ENCODE measurements at regions not wholly inside any gene's neighbourhood (a gene's known extent, or its start where the extent isn't known, plus 50 kb on each side); places are given as distances from the start of the nearest gene placed in this dataset.

- TF ChIP-seq POLR2AphosphoS5 (IDR thresholded peaks at IDR 0.05) (no peak), POLR2A (IDR thresholded peaks at IDR 0.05) (no peak), CTCF (IDR thresholded peaks at IDR 0.05) (no peak), EP300 (IDR thresholded peaks at IDR 0.05) (no peak)
- no peaks in the 10 kb centered on the region for H3K27me3 ChIP-seq
- WGBS: 48% methylated on average over 8 of the region's 8 CpGs
- H3K36me3 ChIP-seq: no peaks in the 10 kb centered on the region
- H3K27ac ChIP-seq: no peak overlapping the region
- no peaks in the 10 kb centered on the region for H3K9me3 ChIP-seq
- H3K4me1 ChIP-seq: peaks cover 30% of the 10 kb centered on the region
- no peak for DNase-seq (ENCODE audit: low spot score in 2 of 2)
- no peak overlapping the region for H3K4me3 ChIP-seq
Observed at GRCh38 chr1:67572594-67573221, 112.3 kb upstream of the GADD45A start.

GRCh38 chr1:67573311-67573872 is 111.6 kb upstream of the GADD45A start:
- Histone ChIP-seq H3K9me3 (no peaks in the 10 kb centered on the region), H3K27ac (no peak overlapping the region), H3K4me3 (no peak overlapping the region), H3K27me3 (no peaks in the 10 kb centered on the region), H3K36me3 (no peaks in the 10 kb centered on the region), H3K4me1 (peaks cover 30% of the 10 kb centered on the region)
- WGBS: 92% methylated on average over 1 of the region's 1 CpG
- DNase-seq (ENCODE audit: low spot score in 2 of 2): no peak
- TF ChIP-seq POLR2A (IDR thresholded peaks at IDR 0.05): no peak
- TF ChIP-seq EP300 (IDR thresholded peaks at IDR 0.05): no peak
- TF ChIP-seq POLR2AphosphoS5 (IDR thresholded peaks at IDR 0.05): no peak
- no peak for TF ChIP-seq CTCF (IDR thresholded peaks at IDR 0.05)

GRCh38 chr1:67574221-67574620 is 110.8 kb upstream of the GADD45A start:
- peaks cover 30% of the 10 kb centered on the region for H3K4me1 ChIP-seq
- H3K36me3 ChIP-seq: no peaks in the 10 kb centered on the region
- H3K27me3 ChIP-seq: no peaks in the 10 kb centered on the region
- no peaks in the 10 kb centered on the region for H3K9me3 ChIP-seq
- no peak overlapping the region for H3K27ac ChIP-seq
- DNase-seq (ENCODE audit: low spot score in 2 of 2): no peak
- TF ChIP-seq POLR2AphosphoS5 (IDR thresholded peaks at IDR 0.05) (no peak), CTCF (IDR thresholded peaks at IDR 0.05) (no peak), EP300 (IDR thresholded peaks at IDR 0.05) (no peak), POLR2A (IDR thresholded peaks at IDR 0.05) (no peak)
- 97% methylated on average over 5 of the region's 5 CpGs for WGBS
- H3K4me3 ChIP-seq: no peak overlapping the region

GRCh38 chr1:67575861-67576260 is 109.1 kb upstream of the GADD45A start:
- H3K36me3 ChIP-seq: no peaks in the 10 kb centered on the region
- no peak overlapping the region for H3K4me3 ChIP-seq
- TF ChIP-seq POLR2A (IDR thresholded peaks at IDR 0.05) (no peak), EP300 (IDR thresholded peaks at IDR 0.05) (no peak), POLR2AphosphoS5 (IDR thresholded peaks at IDR 0.05) (no peak), CTCF (IDR thresholded peaks at IDR 0.05) (no peak)
- no peaks in the 10 kb centered on the region for H3K27me3 ChIP-seq
- peaks cover 19% of the 10 kb centered on the region for H3K4me1 ChIP-seq
- no peak for DNase-seq (ENCODE audit: low spot score in 2 of 2)
- H3K27ac ChIP-seq: no peak overlapping the region
- H3K9me3 ChIP-seq: no peaks in the 10 kb centered on the region
- WGBS: 45% methylated on average over 2 of the region's 2 CpGs

- H3K4me3 ChIP-seq: no peak overlapping the region
- DNase-seq (ENCODE audit: low spot score in 2 of 2): no peak
- peaks cover 19% of the 10 kb centered on the region for H3K4me1 ChIP-seq
- no peak overlapping the region for H3K27ac ChIP-seq
- H3K27me3 ChIP-seq: no peaks in the 10 kb centered on the region
- H3K36me3 ChIP-seq: no peaks in the 10 kb centered on the region
- 92% methylated on average over 5 of the region's 5 CpGs for WGBS
- no peaks in the 10 kb centered on the region for H3K9me3 ChIP-seq
- TF ChIP-seq POLR2A (IDR thresholded peaks at IDR 0.05): no peak
- no peak for TF ChIP-seq CTCF (IDR thresholded peaks at IDR 0.05)
- TF ChIP-seq EP300 (IDR thresholded peaks at IDR 0.05): no peak
- no peak for TF ChIP-seq POLR2AphosphoS5 (IDR thresholded peaks at IDR 0.05)
Observed at GRCh38 chr1:67576474-67576873, 108.5 kb upstream of the GADD45A start.
